ENCODE measurements at regions not wholly inside any gene's neighbourhood (a gene's known extent, or its start where the extent isn't known, plus 50 kb on each side); places are given as distances from the start of the nearest gene placed in this dataset.

DNA sequence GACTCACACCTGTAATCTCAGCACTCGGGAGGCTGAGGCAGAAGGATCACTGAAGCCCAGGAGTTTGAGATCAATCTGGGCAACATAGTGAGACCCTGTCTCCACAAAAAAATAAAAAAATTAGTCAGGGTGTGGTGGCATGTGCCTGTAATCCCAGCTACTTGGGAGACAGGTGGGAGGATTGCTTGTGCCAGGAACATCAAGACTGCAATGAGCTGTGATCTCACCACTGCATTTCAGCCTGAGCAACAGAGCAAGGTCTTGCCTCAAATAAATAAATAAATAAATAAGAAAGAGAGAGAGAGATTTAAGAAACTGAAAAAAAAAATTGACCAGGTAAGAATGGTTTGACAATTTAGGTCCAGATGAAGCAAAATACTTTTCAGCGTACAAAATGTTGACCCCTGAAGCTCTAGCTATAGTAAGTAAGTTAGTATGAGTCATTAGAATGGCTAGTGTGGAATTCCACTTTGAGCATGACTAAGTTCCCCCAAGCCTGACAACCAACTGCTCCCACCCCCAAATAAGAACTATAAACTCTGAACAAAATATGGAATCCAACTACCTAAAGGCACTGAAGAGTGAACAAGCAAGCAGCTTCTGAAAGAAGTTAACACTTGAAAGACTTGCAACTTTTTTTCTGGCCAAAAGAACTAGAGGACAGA is 217.8 kb upstream of the TLE4 start:
- no peak for DNase-seq
- Histone ChIP-seq H3K4me3 (no peak overlapping the region), H3K4me1 (no peaks in the 10 kb centered on the region), H3K36me3 (no peaks in the 10 kb centered on the region), H3K9me3 (no peaks in the 10 kb centered on the region), H3K27ac (no peak overlapping the region), H3K27me3 (no peaks in the 10 kb centered on the region)
- 93 to 94% methylated on average over 2 of the region's 2 CpGs for WGBS, 2 donors
- intact Hi-C loops (cut with DNase I): no loop called here
- TF ChIP-seq POLR2AphosphoS5 (IDR thresholded peaks at IDR 0.05) (no peak), CTCF (IDR thresholded peaks at IDR 0.05) (no peak), POLR2A (IDR thresholded peaks at IDR 0.05) (no peak), EP300 (IDR thresholded peaks at IDR 0.05) (no peak)

- 22 to 65% methylated on average over 5 of the region's 5 CpGs for WGBS, 2 donors
- H3K27ac ChIP-seq: no peak overlapping the region
- TF ChIP-seq POLR2AphosphoS5 (IDR thresholded peaks at IDR 0.05) (no peak), CTCF (IDR thresholded peaks at IDR 0.05) (no peak), POLR2A (IDR thresholded peaks at IDR 0.05) (no peak), EP300 (IDR thresholded peaks at IDR 0.05) (no peak)
- no peak for DNase-seq
- intact Hi-C loops (cut with DNase I): no loop called here
- H3K4me1 ChIP-seq: no peaks in the 10 kb centered on the region
- no peaks in the 10 kb centered on the region for H3K9me3 ChIP-seq
- no peaks in the 10 kb centered on the region for H3K27me3 ChIP-seq
- no peaks in the 10 kb centered on the region for H3K36me3 ChIP-seq
- no peak overlapping the region for H3K4me3 ChIP-seq
Observed at GRCh38 chr9:79357194-79357593, 214.6 kb upstream of the TLE4 start.

GRCh38 chr9:79357616-79358015 is 214.1 kb upstream of the TLE4 start:
- TF ChIP-seq EP300 (IDR thresholded peaks at IDR 0.05): no peak
- no peak for TF ChIP-seq CTCF (IDR thresholded peaks at IDR 0.05)
- no peak overlapping the region for H3K27ac ChIP-seq
- intact Hi-C loops (cut with DNase I): no loop called here
- H3K4me1 ChIP-seq: no peaks in the 10 kb centered on the region
- no peak overlapping the region for H3K4me3 ChIP-seq
- H3K36me3 ChIP-seq: no peaks in the 10 kb centered on the region
- peak; percentile 67 for DNase-seq
- no peaks in the 10 kb centered on the region for H3K27me3 ChIP-seq
- H3K9me3 ChIP-seq: no peaks in the 10 kb centered on the region
- WGBS, 2 donors: 14 to 29% methylated on average over 6 of the region's 6 CpGs

DNA sequence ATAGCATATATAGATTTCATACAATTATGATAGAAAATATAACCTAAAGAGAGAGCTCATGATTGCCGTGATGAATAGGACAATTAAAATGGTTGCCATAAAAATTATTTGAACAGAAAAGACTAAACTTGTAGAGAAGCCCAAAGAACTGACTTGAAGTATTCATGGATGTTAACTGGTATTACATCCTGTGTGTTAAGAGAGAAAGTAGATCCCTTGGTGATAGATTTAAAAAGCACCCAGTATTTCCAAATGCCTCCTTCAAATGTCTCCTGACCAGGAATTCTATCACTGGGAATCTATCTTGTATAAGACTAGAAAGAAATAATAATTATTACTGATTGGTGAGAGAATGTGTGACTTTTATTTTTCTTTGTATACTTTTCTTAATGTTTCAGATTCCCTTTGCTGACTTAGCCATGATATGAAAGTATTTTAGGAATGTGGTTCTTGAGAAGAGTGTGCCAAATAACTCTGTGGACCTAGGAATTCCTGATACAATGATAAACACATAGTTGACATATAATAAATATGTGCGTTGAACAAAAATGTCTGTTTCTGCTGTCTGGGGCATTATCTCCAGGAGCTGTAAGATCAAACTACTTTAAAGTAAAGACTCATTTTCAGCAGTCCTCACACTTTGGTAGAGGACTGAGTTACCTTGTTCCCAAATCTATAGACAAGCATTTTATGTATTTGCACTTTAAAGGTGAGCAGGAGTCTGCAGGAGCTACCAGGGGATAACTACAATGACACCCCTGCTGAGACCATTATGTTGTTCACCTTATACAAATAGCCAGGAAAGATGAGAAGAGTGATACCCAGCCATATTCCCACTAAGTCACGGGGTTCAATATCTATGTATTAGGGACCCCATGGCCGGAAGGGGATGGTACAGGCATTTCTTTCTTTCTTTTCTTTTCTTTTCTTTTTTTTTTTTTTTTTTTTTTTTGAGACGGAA is 211.1 kb upstream of the TLE4 start:
- no peak for DNase-seq
- intact Hi-C loops (cut with DNase I): no loop called here
- Histone ChIP-seq H3K27ac (no peak overlapping the region), H3K4me3 (no peak overlapping the region), H3K27me3 (no peaks in the 10 kb centered on the region), H3K4me1 (no peaks in the 10 kb centered on the region), H3K36me3 (no peaks in the 10 kb centered on the region), H3K9me3 (no peaks in the 10 kb centered on the region)
- 84 to 92% methylated on average over 5 of the region's 5 CpGs for WGBS, 2 donors
- TF ChIP-seq POLR2A (IDR thresholded peaks at IDR 0.05) (no peak), POLR2AphosphoS5 (IDR thresholded peaks at IDR 0.05) (no peak), EP300 (IDR thresholded peaks at IDR 0.05) (no peak), CTCF (IDR thresholded peaks at IDR 0.05) (no peak)
